GM18867 (cell line): ENCODE measurements at regions not wholly inside any gene's neighbourhood (a gene's known extent, or its start where the extent isn't known, plus 50 kb on each side); places are given as distances from the start of the nearest gene placed in this dataset.

ENCODE experiments used
- ATAC-seq: cut with Tn5 transposase; IDR thresholded peaks from one replicate; pipeline ENCODE4 v1.9.1; 2021; ENCODE audit warnings: mild to moderate bottlenecking, moderate library complexity; ENCODE audit not compliant: unreplicated experiment

GRCh38 chr21:16517383-16517782 lies 787.6 kb downstream of the USP25 start:
- ATAC-seq, result no peak

- ATAC-seq, result no peak
Observed at GRCh38 chr21:16519036-16519435, 789.3 kb downstream of the USP25 start.

GRCh38 chr21:16519644-16520043 lies 789.9 kb downstream of the USP25 start:
- ATAC-seq, result no peak

- ATAC-seq, result no peak
Observed at GRCh38 chr21:16522548-16522947, 792.8 kb downstream of the USP25 start.

GRCh38 chr21:16530656-16531055 lies 800.9 kb downstream of the USP25 start:
- ATAC-seq, result no peak

GRCh38 chr21:16532840-16533239 lies 803.1 kb downstream of the USP25 start:
- ATAC-seq, result no peak

- no peak for ATAC-seq
Observed at GRCh38 chr21:16533692-16534407, 804.1 kb downstream of the USP25 start.

GRCh38 chr21:16534408-16535101 lies 804.8 kb downstream of the USP25 start:
- no peak for ATAC-seq

GRCh38 chr21:16535102-16535422 lies 805.3 kb downstream of the USP25 start:
- ATAC-seq, result no peak

GRCh38 chr21:16535626-16536025 lies 805.8 kb downstream of the USP25 start:
- no peak for ATAC-seq

GRCh38 chr21:16536140-16536539 lies 806.4 kb downstream of the USP25 start:
- ATAC-seq, result no peak

- ATAC-seq, result no peak
Observed at GRCh38 chr21:16536643-16537434, 807.1 kb downstream of the USP25 start.

GRCh38 chr21:16537501-16537900 lies 807.7 kb downstream of the USP25 start:
- no peak for ATAC-seq

GRCh38 chr21:16538405-16538804 lies 808.6 kb downstream of the USP25 start:
- no peak for ATAC-seq

- no peak for ATAC-seq
Observed at GRCh38 chr21:16538936-16539440, 809.2 kb downstream of the USP25 start.

GRCh38 chr21:16540966-16541727 lies 811.4 kb downstream of the USP25 start:
- no peak for ATAC-seq

GRCh38 chr21:16550118-16550517 lies 820.3 kb downstream of the USP25 start:
- no peak for ATAC-seq

- ATAC-seq, result no peak
Observed at GRCh38 chr21:16550917-16551741, 821.3 kb downstream of the USP25 start.

GRCh38 chr21:16552880-16553279 lies 823.1 kb downstream of the USP25 start:
- ATAC-seq, result no peak

GRCh38 chr21:16554503-16554902 lies 824.7 kb downstream of the USP25 start:
- no peak for ATAC-seq
